ENCODE measurements at regions not wholly inside any gene's neighbourhood (a gene's known extent, or its start where the extent isn't known, plus 50 kb on each side); places are given as distances from the start of the nearest gene placed in this dataset.
"Not testable (repeated sequence)": the region's sequence is repeated elsewhere in the genome, so short reads cannot be mapped to it uniquely, and the experiment has no call there.

- no peak overlapping the region for H3K9ac ChIP-seq (ENCODE audit: low read length)
- no peaks in the 10 kb centered on the region for H3K36me3 ChIP-seq (ENCODE audit: control insufficient read depth, insufficient read depth, low read length)
- H3K9me3 ChIP-seq (ENCODE audit: control insufficient read depth, low read length), result no peaks in the 10 kb centered on the region
- H3K4me3 ChIP-seq (ENCODE audit: low read length), result no peak overlapping the region
- no peaks in the 10 kb centered on the region for H3K27me3 ChIP-seq (ENCODE audit: control insufficient read depth, insufficient read depth, low read length)
- no peaks in the 10 kb centered on the region for H3K4me1 ChIP-seq (ENCODE audit: control insufficient read depth, insufficient read depth, low read length)
These were observed 52.0 kb upstream of the LRIG1 start for GRCh38 chr3:66552846-66553245.

- H3K4me1 ChIP-seq (ENCODE audit: control insufficient read depth, insufficient read depth, low read length), result no peaks in the 10 kb centered on the region
- no peaks in the 10 kb centered on the region for H3K27me3 ChIP-seq (ENCODE audit: control insufficient read depth, insufficient read depth, low read length)
- H3K9ac ChIP-seq (ENCODE audit: low read length), result no peak overlapping the region
- H3K4me3 ChIP-seq (ENCODE audit: low read length), result no peak overlapping the region
- H3K36me3 ChIP-seq (ENCODE audit: control insufficient read depth, insufficient read depth, low read length), result no peaks in the 10 kb centered on the region
- H3K9me3 ChIP-seq (ENCODE audit: control insufficient read depth, low read length), result no peaks in the 10 kb centered on the region
These were observed 52.8 kb upstream of the LRIG1 start for GRCh38 chr3:66553441-66554113.

- no peaks in the 10 kb centered on the region for H3K36me3 ChIP-seq (ENCODE audit: control insufficient read depth, insufficient read depth, low read length)
These were observed 53.4 kb upstream of the LRIG1 start for GRCh38 chr3:66554178-66554577.

GRCh38 chr3:66555214-66555844 is 54.5 kb upstream of the LRIG1 start:
- H3K4me1 ChIP-seq (ENCODE audit: control insufficient read depth, insufficient read depth, low read length), result no peaks in the 10 kb centered on the region
- no peak overlapping the region for H3K9ac ChIP-seq (ENCODE audit: low read length)
- no peak overlapping the region for H3K4me3 ChIP-seq (ENCODE audit: low read length)
- no peaks in the 10 kb centered on the region for H3K27me3 ChIP-seq (ENCODE audit: control insufficient read depth, insufficient read depth, low read length)
- H3K9me3 ChIP-seq (ENCODE audit: control insufficient read depth, low read length), result no peaks in the 10 kb centered on the region
- H3K36me3 ChIP-seq (ENCODE audit: control insufficient read depth, insufficient read depth, low read length), result no peaks in the 10 kb centered on the region

More at GRCh38 chr3:66554178-66554577, 53.4 kb upstream of the LRIG1 start:
- Histone ChIP-seq H3K4me1 (ENCODE audit: control insufficient read depth, insufficient read depth, low read length) (no peaks in the 10 kb centered on the region), H3K9ac (ENCODE audit: low read length) (no peak overlapping the region), H3K27me3 (ENCODE audit: control insufficient read depth, insufficient read depth, low read length) (no peaks in the 10 kb centered on the region), H3K9me3 (ENCODE audit: control insufficient read depth, low read length) (no peaks in the 10 kb centered on the region), H3K4me3 (ENCODE audit: low read length) (no peak overlapping the region)

- Histone ChIP-seq H3K4me1 (ENCODE audit: control insufficient read depth, insufficient read depth, low read length) (no peaks in the 10 kb centered on the region), H3K36me3 (ENCODE audit: control insufficient read depth, insufficient read depth, low read length) (no peaks in the 10 kb centered on the region), H3K27me3 (ENCODE audit: control insufficient read depth, insufficient read depth, low read length) (no peaks in the 10 kb centered on the region), H3K9me3 (ENCODE audit: control insufficient read depth, low read length) (no peaks in the 10 kb centered on the region), H3K4me3 (ENCODE audit: low read length) (no peak overlapping the region), H3K9ac (ENCODE audit: low read length) (no peak overlapping the region)
These were observed 56.3 kb upstream of the LRIG1 start for GRCh38 chr3:66557170-66557569.

- H3K27me3 ChIP-seq (ENCODE audit: control insufficient read depth, insufficient read depth, low read length); H3K4me1 ChIP-seq (ENCODE audit: control insufficient read depth, insufficient read depth, low read length); H3K9ac ChIP-seq (ENCODE audit: low read length); H3K36me3 ChIP-seq (ENCODE audit: control insufficient read depth, insufficient read depth, low read length); H3K4me3 ChIP-seq (ENCODE audit: low read length); H3K9me3 ChIP-seq (ENCODE audit: control insufficient read depth, low read length): not testable (repeated sequence)
These were observed 59.1 kb upstream of the LRIG1 start for GRCh38 chr3:66559924-66560323.

GRCh38 chr3:66561367-66561766 is 60.5 kb upstream of the LRIG1 start:
- no peak overlapping the region for H3K9ac ChIP-seq (ENCODE audit: low read length)
- H3K36me3 ChIP-seq (ENCODE audit: control insufficient read depth, insufficient read depth, low read length), result no peaks in the 10 kb centered on the region
- no peaks in the 10 kb centered on the region for H3K4me1 ChIP-seq (ENCODE audit: control insufficient read depth, insufficient read depth, low read length)
- H3K27me3 ChIP-seq (ENCODE audit: control insufficient read depth, insufficient read depth, low read length), result no peaks in the 10 kb centered on the region
- H3K4me3 ChIP-seq (ENCODE audit: low read length), result no peak overlapping the region
- no peaks in the 10 kb centered on the region for H3K9me3 ChIP-seq (ENCODE audit: control insufficient read depth, low read length)

GRCh38 chr3:66565301-66565700 is 64.5 kb upstream of the LRIG1 start:
- Histone ChIP-seq H3K4me3 (ENCODE audit: low read length) (no peak overlapping the region), H3K27me3 (ENCODE audit: control insufficient read depth, insufficient read depth, low read length) (no peaks in the 10 kb centered on the region), H3K4me1 (ENCODE audit: control insufficient read depth, insufficient read depth, low read length) (no peaks in the 10 kb centered on the region), H3K9ac (ENCODE audit: low read length) (no peak overlapping the region), H3K9me3 (ENCODE audit: control insufficient read depth, low read length) (no peaks in the 10 kb centered on the region), H3K36me3 (ENCODE audit: control insufficient read depth, insufficient read depth, low read length) (no peaks in the 10 kb centered on the region)

- H3K4me3 ChIP-seq (ENCODE audit: low read length), result no peak overlapping the region
- H3K4me1 ChIP-seq (ENCODE audit: control insufficient read depth, insufficient read depth, low read length), result no peaks in the 10 kb centered on the region
- no peaks in the 10 kb centered on the region for H3K9me3 ChIP-seq (ENCODE audit: control insufficient read depth, low read length)
- H3K27me3 ChIP-seq (ENCODE audit: control insufficient read depth, insufficient read depth, low read length), result no peaks in the 10 kb centered on the region
- H3K9ac ChIP-seq (ENCODE audit: low read length), result no peak overlapping the region
- H3K36me3 ChIP-seq (ENCODE audit: control insufficient read depth, insufficient read depth, low read length), result no peaks in the 10 kb centered on the region
These were observed 66.3 kb upstream of the LRIG1 start for GRCh38 chr3:66567077-66567476.

GRCh38 chr3:66572090-66572675 is 71.4 kb upstream of the LRIG1 start:
- H3K27me3 ChIP-seq (ENCODE audit: control insufficient read depth, insufficient read depth, low read length), result no peaks in the 10 kb centered on the region
- H3K4me3 ChIP-seq (ENCODE audit: low read length), result no peak overlapping the region
- H3K4me1 ChIP-seq (ENCODE audit: control insufficient read depth, insufficient read depth, low read length), result no peaks in the 10 kb centered on the region
- H3K9ac ChIP-seq (ENCODE audit: low read length), result no peak overlapping the region
- no peaks in the 10 kb centered on the region for H3K9me3 ChIP-seq (ENCODE audit: control insufficient read depth, low read length)
- H3K36me3 ChIP-seq (ENCODE audit: control insufficient read depth, insufficient read depth, low read length), result no peaks in the 10 kb centered on the region

GRCh38 chr3:66572938-66573710 is 72.3 kb upstream of the LRIG1 start:
- Histone ChIP-seq H3K9me3 (ENCODE audit: control insufficient read depth, low read length) (no peaks in the 10 kb centered on the region), H3K27me3 (ENCODE audit: control insufficient read depth, insufficient read depth, low read length) (no peaks in the 10 kb centered on the region), H3K4me3 (ENCODE audit: low read length) (no peak overlapping the region), H3K9ac (ENCODE audit: low read length) (no peak overlapping the region), H3K4me1 (ENCODE audit: control insufficient read depth, insufficient read depth, low read length) (no peaks in the 10 kb centered on the region), H3K36me3 (ENCODE audit: control insufficient read depth, insufficient read depth, low read length) (no peaks in the 10 kb centered on the region)

- H3K4me1 ChIP-seq (ENCODE audit: control insufficient read depth, insufficient read depth, low read length), result no peaks in the 10 kb centered on the region
- H3K27me3 ChIP-seq (ENCODE audit: control insufficient read depth, insufficient read depth, low read length), result no peaks in the 10 kb centered on the region
These were observed 73.3 kb upstream of the LRIG1 start for GRCh38 chr3:66574091-66574490.

More at GRCh38 chr3:66574091-66574490, 73.3 kb upstream of the LRIG1 start:
- Histone ChIP-seq H3K36me3 (ENCODE audit: control insufficient read depth, insufficient read depth, low read length) (no peaks in the 10 kb centered on the region), H3K4me3 (ENCODE audit: low read length) (no peak overlapping the region), H3K9ac (ENCODE audit: low read length) (no peak overlapping the region), H3K9me3 (ENCODE audit: control insufficient read depth, low read length) (no peaks in the 10 kb centered on the region)

All from mucosa of stomach (tissue), 1 donor.